CD14-positive monocyte (primary cell): ENCODE measurements at regions not wholly inside any gene's neighbourhood (a gene's known extent, or its start where the extent isn't known, plus 50 kb on each side); places are given as distances from the start of the nearest gene placed in this dataset.

Experiments
- DNase-seq, 3 donors: peaks; one replicate each; pipeline ENCODE4 v3.0.0-alpha.2; 2011 to 2022
- H2AFZ ChIP-seq: 2 replicates; pipeline ENCODE4 v1.6.0; 2012; ENCODE audit warnings: mild to moderate bottlenecking, low read depth, low read length, inconsistent platforms; ENCODE audit not compliant: insufficient read depth, poor library complexity, severe bottlenecking
- H3K27ac ChIP-seq, 2 donors: 1 replicate in 1 of 2; 2 replicates in 1 of 2; pipeline ENCODE4 v1.5.1; 2012 to 2013; ENCODE audit warnings: low read length in 2 of 2, control low read depth in 1 of 2, inconsistent platforms in 1 of 2, low read depth in 1 of 2, mild to moderate bottlenecking in 1 of 2
- H3K27me3 ChIP-seq, 2 donors: one replicate each; pipeline versions ENCODE4 v1.6.0 to v1.6.1; 2011 to 2013; ENCODE audit warnings: low read length in 2 of 2; ENCODE audit not compliant: control insufficient read depth in 2 of 2, insufficient read depth in 2 of 2
- H3K36me3 ChIP-seq, 2 donors: replicated peaks in 1 of 2; 1 replicate in 1 of 2; 2 replicates in 1 of 2; pipeline versions ENCODE4 v1.5.1 to v1.6.1; 2012 to 2013; ENCODE audit warnings: low read length in 2 of 2, control low read depth in 1 of 2, inconsistent platforms in 1 of 2, mild to moderate bottlenecking in 1 of 2; ENCODE audit not compliant: insufficient read depth in 2 of 2, control insufficient read depth in 1 of 2
- H3K4me1 ChIP-seq, 2 donors: 1 replicate in 1 of 2; 2 replicates in 1 of 2; pipeline versions ENCODE4 v1.5.1 to v1.6.1; 2012 to 2013; ENCODE audit warnings: low read length in 2 of 2, control low read depth in 1 of 2, inconsistent platforms in 1 of 2, mild to moderate bottlenecking in 1 of 2, moderate library complexity in 1 of 2; ENCODE audit not compliant: insufficient read depth in 2 of 2, control insufficient read depth in 1 of 2
- H3K4me2 ChIP-seq: replicated peaks from 2 replicates; pipeline ENCODE3; 2012; ENCODE audit warnings: low read length, moderate library complexity, mild to moderate bottlenecking; ENCODE audit not compliant: poor library complexity, severe bottlenecking; ENCODE audit errors: extremely low read depth
- H3K4me3 ChIP-seq, 3 experiments: fragments of 200-600 bp in 1 of 3; sonication (generic) in 1 of 3; replicated peaks in 1 of 3; 1 replicate in 2 of 3; 2 replicates in 1 of 3; pipeline ENCODE4 v1.5.1; 2011 to 2013; ENCODE audit warnings: low read length in 3 of 3, mild to moderate bottlenecking in 3 of 3, control low read depth in 2 of 3, low read depth in 2 of 3, inconsistent platforms in 1 of 3, moderate library complexity in 1 of 3
- H3K79me2 ChIP-seq: 2 replicates; pipeline ENCODE4 v1.6.0; 2012; ENCODE audit warnings: mild to moderate bottlenecking, control low read depth, inconsistent platforms, low read length, moderate library complexity; ENCODE audit not compliant: insufficient read depth
- H3K9ac ChIP-seq: 2 replicates; pipeline ENCODE4 v1.6.0; 2017; ENCODE audit warnings: low read length, mild to moderate bottlenecking; ENCODE audit not compliant: insufficient read depth, poor library complexity, severe bottlenecking
- H3K9me3 ChIP-seq, 2 donors: replicated peaks in 1 of 2; 1 replicate in 1 of 2; 2 replicates in 1 of 2; pipeline versions ENCODE4 v1.5.1 to v1.6.1; 2012 to 2013; ENCODE audit warnings: low read length in 2 of 2, control low read depth in 1 of 2; ENCODE audit not compliant: control insufficient read depth in 1 of 2, insufficient read depth in 1 of 2
- H4K20me1 ChIP-seq: 2 replicates; pipeline ENCODE4 v1.6.0; 2012; ENCODE audit warnings: mild to moderate bottlenecking, low read length, control low read depth, moderate library complexity; ENCODE audit not compliant: insufficient read depth
- H3K27ac Mint-ChIP-seq, 7 donors: one replicate each; pipeline ENCODE4 v1.8.0; 2020; ENCODE audit warnings: mild to moderate bottlenecking in 7 of 7, mixed read lengths in 7 of 7, moderate library complexity in 6 of 7, inconsistent platforms in 2 of 7
- H3K27me3 Mint-ChIP-seq, 3 donors: one replicate each; pipeline ENCODE4 v1.8.0; 2021 to 2022; ENCODE audit warnings: low read depth in 3 of 3, mild to moderate bottlenecking in 3 of 3, mixed read lengths in 3 of 3, moderate library complexity in 3 of 3, inconsistent platforms in 1 of 3
- H3K36me3 Mint-ChIP-seq, 2 donors: one replicate each; pipeline ENCODE4 v1.8.0; 2020; ENCODE audit warnings: mixed read lengths in 2 of 2, inconsistent platforms in 1 of 2, mild to moderate bottlenecking in 1 of 2
- H3K4me1 Mint-ChIP-seq: one replicate; pipeline ENCODE4 v1.8.0; 2020; ENCODE audit warnings: mild to moderate bottlenecking, mixed read lengths
- H3K4me3 Mint-ChIP-seq, 2 donors: one replicate each; pipeline ENCODE4 v1.8.0; 2020; ENCODE audit warnings: mild to moderate bottlenecking in 2 of 2, mixed read lengths in 2 of 2, moderate library complexity in 1 of 2
- H3K9me3 Mint-ChIP-seq, 7 donors: one replicate each; pipeline ENCODE4 v1.8.0; 2020 to 2022; ENCODE audit warnings: mixed read lengths in 7 of 7, mild to moderate bottlenecking in 6 of 7, moderate library complexity in 6 of 7, inconsistent platforms in 2 of 7
- CTCF ChIP-seq: fragments of 200-600 bp; IDR thresholded peaks from one replicate; pipeline ENCODE4 v1.8.0; 2022; ENCODE audit warnings: antibody characterized with exemption, mild to moderate bottlenecking
- WGBS: methylation state at CpG from one replicate; pipeline ENCODE4 v1.1.5; 2013; ENCODE audit warnings: missing lambda C conversion rate; ENCODE audit not compliant: insufficient coverage; 5-methylcytosine and 5-hydroxymethylcytosine counted together
- intact Hi-C, 2 donors: fragments of 100-400 bp; cut with micrococcal nuclease; formaldehyde crosslinking; loops; one replicate each; pipeline versions ENCODE4 v1.15.0 to v1.15.1; 2023

DNA sequence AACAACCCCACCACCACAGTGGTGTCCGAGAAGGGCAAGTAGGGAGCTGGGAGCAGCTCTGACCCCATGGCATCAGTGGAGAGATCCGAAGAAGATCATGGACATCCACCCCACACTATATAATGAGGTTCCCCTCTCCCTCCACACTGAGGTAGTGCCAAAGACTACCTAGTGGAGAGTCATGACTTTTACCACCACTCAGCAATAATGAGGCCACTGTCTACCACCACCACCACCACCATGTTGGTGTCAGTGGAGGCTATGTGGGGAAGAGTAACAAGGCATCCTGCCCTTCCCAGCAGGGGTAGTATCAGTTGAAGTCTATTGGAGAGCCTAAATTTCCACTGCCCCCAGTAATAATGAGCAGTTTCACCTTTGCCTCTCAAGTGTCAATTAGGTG lies 321.7 kb upstream of the ZC3H15 start:
- Mint-ChIP-seq H3K27me3 (no peaks in the 10 kb centered on the region), H3K4me1 (no peaks in the 10 kb centered on the region), H3K9me3 (peaks cover 2 to 13% (median 9%) of the 10 kb centered on the region in 7 donors), H3K4me3 (no peak overlapping the region), H3K27ac (no peak overlapping the region), H3K36me3 (no peaks in the 10 kb centered on the region)
- intact Hi-C loops = no loop called here
- Histone ChIP-seq H3K27me3 (no peaks in the 10 kb centered on the region), H3K9me3 (peaks cover 4 to 10% of the 10 kb centered on the region in 2 donors), H3K4me3 (no peak overlapping the region), H3K27ac (no peak overlapping the region), H3K4me2 (no peak overlapping the region), H3K4me1 (no peaks in the 10 kb centered on the region), H4K20me1 (no peaks in the 10 kb centered on the region), H3K36me3 (no peaks in the 10 kb centered on the region), H3K79me2 (no peaks in the 10 kb centered on the region), H3K9ac (no peak overlapping the region), H2AFZ (no peak overlapping the region)
- WGBS = 80% methylated on average over 2 of the region's 2 CpGs
- DNase-seq = no peak
- no peak for TF ChIP-seq CTCF

GRCh38 chr2:186170693-186171092 lies 315.4 kb upstream of the ZC3H15 start:
- Histone ChIP-seq H3K4me3 (no peak overlapping the region), H4K20me1 (no peaks in the 10 kb centered on the region), H3K27ac (no peak overlapping the region), H3K36me3 (no peaks in the 10 kb centered on the region), H3K27me3 (no peaks in the 10 kb centered on the region), H3K4me2 (no peak overlapping the region), H3K79me2 (no peaks in the 10 kb centered on the region), H3K9ac (no peak overlapping the region), H2AFZ (no peak overlapping the region), H3K9me3 (peaks cover 0 to 7% of the 10 kb centered on the region in 2 donors), H3K4me1 (no peaks in the 10 kb centered on the region)
- no CpG with 5 or more reads among the region's 1 CpG for WGBS
- Mint-ChIP-seq H3K4me3 (no peak overlapping the region), H3K36me3 (no peaks in the 10 kb centered on the region), H3K9me3 (peaks cover 0 to 10% (median 2%) of the 10 kb centered on the region in 7 donors), H3K4me1 (no peaks in the 10 kb centered on the region), H3K27ac (no peak overlapping the region), H3K27me3 (no peaks in the 10 kb centered on the region)
- TF ChIP-seq CTCF = no peak
- intact Hi-C loops = no loop called here
- no peak for DNase-seq
